Endothelial cell of umbilical vein (primary cell): ENCODE measurements at regions not wholly inside any gene's neighbourhood (a gene's known extent, or its start where the extent isn't known, plus 50 kb on each side); places are given as distances from the start of the nearest gene placed in this dataset.

Source experiments
- BruUV-seq: library from RNA; stranded (reverse); fragments of 400-500 nt; replicated peaks from 2 replicates; lab custom pipeline; 2021; lab: Mats Ljungman, UMichigan
- CTCF ChIA-PET: fragments of 300-600, 350-600 bp; sonication (Branson Sonifier 250); formaldehyde crosslinking; loops from one replicate; lab custom pipeline; 2021; ENCODE audit warnings: antibody characterized with exemption, inconsistent platforms; lab: Charles Lee
- POLR2A ChIA-PET: fragments of 300-600, 350-600 bp; sonication (Branson Sonifier 250); formaldehyde crosslinking; loops from one replicate; lab custom pipeline; 2021; ENCODE audit warnings: antibody characterized with exemption, inconsistent platforms; lab: Charles Lee
- DNase-seq: peaks from one replicate; pipeline ENCODE4 v3.0.0-alpha.2; 2011; ENCODE audit warnings: low read depth, low spot score
- FAIRE-seq: peaks from 2 replicates; lab custom pipeline; 2011; peaks lifted over from hg19 to GRCh38; lab: Jason Lieb, UNC
- H2AFZ ChIP-seq: 2 replicates; pipeline ENCODE4 v1.6.0; 2012; ENCODE audit warnings: low read depth, low read length, control low read depth, inconsistent platforms
- H3K27ac ChIP-seq: 2 replicates; pipeline ENCODE4 v1.5.1; 2011; ENCODE audit warnings: low read depth, mild to moderate bottlenecking, control low read depth, low read length, moderate library complexity; ENCODE audit not compliant: insufficient read depth
- H3K27me3 ChIP-seq, 2 experiments: 2 replicates each; pipeline versions ENCODE4 v1.6.0 to v1.6.1; 2011; ENCODE audit warnings: low read length in 2 of 2, mixed read lengths in 1 of 2; ENCODE audit not compliant: control insufficient read depth in 2 of 2, insufficient read depth in 2 of 2
- H3K36me3 ChIP-seq, 2 experiments: 2 replicates in 1 of 2; 3 replicates in 1 of 2; pipeline ENCODE4 v1.5.1; 2011; ENCODE audit warnings: low read length in 2 of 2, mild to moderate bottlenecking in 1 of 2, moderate library complexity in 1 of 2; ENCODE audit not compliant: control insufficient read depth in 2 of 2, insufficient read depth in 2 of 2; ENCODE audit errors: extremely low read depth in 1 of 2
- H3K4me1 ChIP-seq: 3 replicates; pipeline ENCODE4 v1.5.1; 2011; ENCODE audit warnings: mild to moderate bottlenecking, low read length; ENCODE audit not compliant: control insufficient read depth, insufficient read depth; ENCODE audit errors: extremely low read depth
- H3K4me2 ChIP-seq: 2 replicates; pipeline ENCODE4 v1.6.1; 2011; ENCODE audit warnings: low read length, control low read depth, mixed read lengths; ENCODE audit not compliant: insufficient read depth
- H3K4me3 ChIP-seq, 3 experiments: fragments of 200-600 bp in 1 of 3; sonication (generic), shearing (Covaris generic) in 1 of 3; replicated peaks in 1 of 3; 2 replicates each; pipeline ENCODE4 v1.5.1; 2011 to 2016; ENCODE audit warnings: control low read depth in 3 of 3, low read length in 3 of 3, mild to moderate bottlenecking in 2 of 3, inconsistent platforms in 1 of 3, low read depth in 1 of 3, moderate library complexity in 1 of 3; ENCODE audit not compliant: insufficient read depth in 1 of 3
- H3K79me2 ChIP-seq: 2 replicates; pipeline ENCODE4 v1.6.0; 2012; ENCODE audit warnings: low read length, inconsistent platforms; ENCODE audit not compliant: control insufficient read depth, insufficient read depth
- H3K9ac ChIP-seq: replicated peaks from 2 replicates; pipeline ENCODE3; 2011; ENCODE audit warnings: low read length, control low read depth; ENCODE audit not compliant: insufficient read depth; ENCODE audit errors: extremely low read depth
- H3K9me1 ChIP-seq: replicated peaks from 3 replicates; pipeline ENCODE4 v1.6.0; 2011; ENCODE audit warnings: mild to moderate bottlenecking, low read length; ENCODE audit not compliant: control insufficient read depth, insufficient read depth; ENCODE audit errors: extremely low read depth
- H3K9me3 ChIP-seq: replicated peaks from 2 replicates; pipeline ENCODE4 v1.5.1; 2012; ENCODE audit warnings: low read length, inconsistent platforms; ENCODE audit not compliant: control insufficient read depth, insufficient read depth
- H4K20me1 ChIP-seq: replicated peaks from 2 replicates; pipeline ENCODE3; 2011; ENCODE audit warnings: mild to moderate bottlenecking, low read length; ENCODE audit not compliant: control insufficient read depth, insufficient read depth; ENCODE audit errors: extremely low read depth
- EZH2 ChIP-seq: IDR thresholded peaks from 2 replicates; pipeline ENCODE4 v1.6.1; 2012; ENCODE audit warnings: borderline replicate concordance, low read depth, mild to moderate bottlenecking, moderate library complexity, low read length, inconsistent platforms; ENCODE audit not compliant: severe bottlenecking
- FOS ChIP-seq: IDR thresholded peaks from 2 replicates; pipeline ENCODE4 v1.6.1; 2011; ENCODE audit warnings: mild to moderate bottlenecking, low read length, moderate library complexity, borderline replicate concordance; ENCODE audit not compliant: insufficient read depth
- GATA2 ChIP-seq: IDR thresholded peaks from 2 replicates; pipeline ENCODE4 v1.7.0; 2011; ENCODE audit warnings: low read depth, mild to moderate bottlenecking, moderate library complexity, mixed read lengths, low read length; ENCODE audit not compliant: insufficient read length, insufficient read depth
- JUN ChIP-seq: IDR thresholded peaks from 2 replicates; pipeline ENCODE4 v1.6.1; 2011; ENCODE audit warnings: borderline replicate concordance, low read depth; ENCODE audit not compliant: insufficient read length, insufficient read depth
- MYC ChIP-seq: IDR thresholded peaks from one replicate; pipeline ENCODE4 v1.6.1; 2011; ENCODE audit warnings: mild to moderate bottlenecking, low read depth, low read length
- POLR2A ChIP-seq: IDR thresholded peaks from 2 replicates; pipeline ENCODE4 v1.6.1; 2012; ENCODE audit warnings: low read depth, mild to moderate bottlenecking, control low read depth, low read length
- POLR2AphosphoS5 ChIP-seq: IDR thresholded peaks from 2 replicates; pipeline ENCODE4 v1.6.1; 2012; ENCODE audit warnings: low read depth, mild to moderate bottlenecking, control low read depth, low read length, moderate library complexity; ENCODE audit not compliant: insufficient read depth
- dilution Hi-C: fragments of 300-500 bp; cut with MboI; formaldehyde crosslinking; loops from one replicate; pipeline ENCODE4 v1.15.0; 2019; ENCODE audit warnings: low sequenced_read_pairs; ENCODE audit not compliant: extremely low pct_ligation_motif_present
- intact Hi-C: fragments of 100-400 bp; cut with micrococcal nuclease; formaldehyde crosslinking; loops from one replicate; pipeline ENCODE4 v1.10.0; 2022
- TF ChIP-seq, protein P1 (sequence below), 2 donors: IDR thresholded peaks; 1 replicate in 1 of 2; 2 replicates in 1 of 2; pipeline ENCODE4 v1.5.1; 2011; ENCODE audit warnings: low read length in 2 of 2, mild to moderate bottlenecking in 2 of 2, moderate library complexity in 2 of 2, control low read depth in 1 of 2, inconsistent platforms in 1 of 2, low read depth in 1 of 2; ENCODE audit not compliant: insufficient read depth in 1 of 2; ENCODE audit errors: extremely low read depth in 1 of 2
- TF ChIP-seq, protein P2 (sequence below): IDR thresholded peaks from 2 replicates; pipeline ENCODE4 v1.6.1; 2011; ENCODE audit not compliant: insufficient read depth, insufficient read length

DNA sequence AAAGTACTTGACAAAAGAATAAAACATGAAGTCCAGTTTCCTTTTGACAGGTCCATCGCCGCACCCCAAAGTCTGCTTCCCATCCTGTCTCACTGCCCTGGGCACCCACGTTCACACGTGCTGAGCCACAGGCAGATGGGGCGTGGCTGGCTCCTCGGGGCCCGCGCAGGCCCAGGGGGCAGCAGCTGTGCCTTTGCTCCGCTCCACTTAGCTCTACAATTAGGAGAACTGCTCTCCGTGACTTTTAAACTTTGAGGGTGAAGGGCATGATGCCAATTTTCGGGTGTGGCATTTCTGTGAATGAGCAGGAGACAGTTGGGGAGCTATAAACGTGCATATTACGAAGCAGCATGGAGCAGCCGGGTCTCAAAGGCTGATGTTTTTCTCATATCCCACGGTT, 152.4 kb downstream of the TDRD15 start:
- FAIRE-seq = no peak
- TF ChIP-seq, protein P1, sequence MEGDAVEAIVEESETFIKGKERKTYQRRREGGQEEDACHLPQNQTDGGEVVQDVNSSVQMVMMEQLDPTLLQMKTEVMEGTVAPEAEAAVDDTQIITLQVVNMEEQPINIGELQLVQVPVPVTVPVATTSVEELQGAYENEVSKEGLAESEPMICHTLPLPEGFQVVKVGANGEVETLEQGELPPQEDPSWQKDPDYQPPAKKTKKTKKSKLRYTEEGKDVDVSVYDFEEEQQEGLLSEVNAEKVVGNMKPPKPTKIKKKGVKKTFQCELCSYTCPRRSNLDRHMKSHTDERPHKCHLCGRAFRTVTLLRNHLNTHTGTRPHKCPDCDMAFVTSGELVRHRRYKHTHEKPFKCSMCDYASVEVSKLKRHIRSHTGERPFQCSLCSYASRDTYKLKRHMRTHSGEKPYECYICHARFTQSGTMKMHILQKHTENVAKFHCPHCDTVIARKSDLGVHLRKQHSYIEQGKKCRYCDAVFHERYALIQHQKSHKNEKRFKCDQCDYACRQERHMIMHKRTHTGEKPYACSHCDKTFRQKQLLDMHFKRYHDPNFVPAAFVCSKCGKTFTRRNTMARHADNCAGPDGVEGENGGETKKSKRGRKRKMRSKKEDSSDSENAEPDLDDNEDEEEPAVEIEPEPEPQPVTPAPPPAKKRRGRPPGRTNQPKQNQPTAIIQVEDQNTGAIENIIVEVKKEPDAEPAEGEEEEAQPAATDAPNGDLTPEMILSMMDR (IDR thresholded peaks at IDR 0.05; ENCODE audit: extremely low read depth in 1 of 2, insufficient read depth in 1 of 2, low read depth in 1 of 2, low read length in 2 of 2) = no peak
- TF ChIP-seq MYC (no peak), FOS (no peak), POLR2A (no peak), GATA2 (no peak), JUN (no peak), EZH2 (no peak), POLR2AphosphoS5 (no peak)
- TF ChIP-seq, protein P2, sequence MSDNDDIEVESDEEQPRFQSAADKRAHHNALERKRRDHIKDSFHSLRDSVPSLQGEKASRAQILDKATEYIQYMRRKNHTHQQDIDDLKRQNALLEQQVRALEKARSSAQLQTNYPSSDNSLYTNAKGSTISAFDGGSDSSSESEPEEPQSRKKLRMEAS = no peak
- DNase-seq = no peak
- Histone ChIP-seq H3K4me2 (no peak overlapping the region), H3K9me3 (no peaks in the 10 kb centered on the region), H3K27me3 (no peaks in the 10 kb centered on the region), H3K4me1 (no peaks in the 10 kb centered on the region), H2AFZ (no peak overlapping the region), H3K27ac (no peak overlapping the region), H3K79me2 (no peaks in the 10 kb centered on the region), H3K9ac (no peak overlapping the region), H3K4me3 (no peak overlapping the region), H3K36me3 (no peaks in the 10 kb centered on the region), H3K9me1 (no peaks in the 10 kb centered on the region), H4K20me1 (no peaks in the 10 kb centered on the region)
- POLR2A ChIA-PET = no interaction called here
- CTCF ChIA-PET = no interaction called here
- BruUV-seq = no TSS peak
- intact Hi-C loops = no loop called here
- dilution Hi-C loops = no loop called here
